Thyroid gland (tissue), 4 donors: ENCODE measurements at regions not wholly inside any gene's neighbourhood (a gene's known extent, or its start where the extent isn't known, plus 50 kb on each side); places are given as distances from the start of the nearest gene placed in this dataset.
A peak's percentile ranks its signal among the peaks of the same experiment; 100 is the strongest.
"Not testable (repeated sequence)": the region's sequence is repeated elsewhere in the genome, so short reads cannot be mapped to it uniquely, and the experiment has no call there.

ENCODE experiments used
- DNase-seq, 2 donors: peaks; one replicate each; pipeline ENCODE4 v3.0.0-alpha.2; 2019
- H3K27ac ChIP-seq, 3 donors: fragments of 200-600 bp; sonication (generic); 1 replicate in 2 of 3; 2 replicates in 1 of 3; pipeline ENCODE4 v1.5.1; 2016 to 2019; ENCODE audit warnings: mild to moderate bottlenecking in 1 of 3, moderate library complexity in 1 of 3
- H3K27me3 ChIP-seq: fragments of 200-600 bp; sonication (generic); one replicate; pipeline ENCODE4 v1.5.1; 2019
- H3K36me3 ChIP-seq, 2 donors: fragments of 200-600 bp; sonication (generic); one replicate each; pipeline ENCODE4 v1.5.1; 2016 to 2019
- H3K4me1 ChIP-seq, 2 donors: fragments of 200-600 bp; sonication (generic); one replicate each; pipeline ENCODE4 v1.5.1; 2017 to 2019
- H3K4me3 ChIP-seq, 3 donors: fragments of 200-600 bp; sonication (generic); replicated peaks in 1 of 3; 1 replicate in 2 of 3; 2 replicates in 1 of 3; pipeline ENCODE4 v1.5.1; 2016; ENCODE audit warnings: mild to moderate bottlenecking in 1 of 3
- H3K9me3 ChIP-seq: fragments of 200-600 bp; sonication (generic); one replicate; pipeline ENCODE4 v1.5.1; 2017
- POLR2A ChIP-seq, 2 donors: fragments of 450-650 bp; IDR thresholded peaks; one replicate each; pipeline ENCODE4 v1.6.1; 2017; ENCODE audit warnings: antibody characterized with exemption in 2 of 2, mild to moderate bottlenecking in 2 of 2, moderate library complexity in 1 of 2
- WGBS, 2 donors: methylation state at CpG; one replicate each; pipeline ENCODE4 v1.1.5; 2017; 5-methylcytosine and 5-hydroxymethylcytosine counted together
- intact Hi-C: fragments of 100-400 bp; cut with DNase I; formaldehyde crosslinking; loops from one replicate; pipeline ENCODE4 v1.15.1; 2023
- TF ChIP-seq, protein P1 (sequence below), 6 experiments: fragments of 200-600 bp in 3 of 6; fragments of 450-650 bp in 3 of 6; sonication (generic) in 3 of 6; IDR thresholded peaks; one replicate each; pipeline ENCODE4 v1.5.1; 2016 to 2019; ENCODE audit warnings: antibody characterized with exemption in 6 of 6, mild to moderate bottlenecking in 2 of 6, inconsistent platforms in 1 of 6, moderate library complexity in 1 of 6

DNA sequence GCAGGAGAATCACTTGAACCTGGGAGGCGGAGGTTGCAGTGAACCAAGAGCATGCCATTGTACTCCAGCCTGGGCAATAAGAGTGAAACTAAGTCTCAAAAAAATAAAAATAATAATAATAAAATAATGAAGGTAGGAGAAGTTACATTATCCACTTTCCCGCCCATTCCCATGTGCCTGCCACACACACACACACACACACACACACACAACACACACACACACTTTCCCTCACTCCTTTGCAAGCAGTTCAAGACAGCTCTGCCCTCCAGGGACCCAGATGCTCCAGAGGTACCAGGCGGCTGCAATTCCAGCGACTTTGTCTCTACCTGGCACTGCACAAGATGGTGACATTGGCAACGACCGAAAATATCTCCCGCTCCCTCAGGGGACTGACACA lies 224.8 kb upstream of the JARID2 start:
- intact Hi-C loops = no loop called here
- Histone ChIP-seq H3K27ac (no peak overlapping the region), H3K4me3 (no peak overlapping the region), H3K9me3 (no peaks in the 10 kb centered on the region), H3K36me3 (no peaks in the 10 kb centered on the region), H3K4me1 (no peaks in the 10 kb centered on the region), H3K27me3 (no peaks in the 10 kb centered on the region)
- TF ChIP-seq, protein P1, sequence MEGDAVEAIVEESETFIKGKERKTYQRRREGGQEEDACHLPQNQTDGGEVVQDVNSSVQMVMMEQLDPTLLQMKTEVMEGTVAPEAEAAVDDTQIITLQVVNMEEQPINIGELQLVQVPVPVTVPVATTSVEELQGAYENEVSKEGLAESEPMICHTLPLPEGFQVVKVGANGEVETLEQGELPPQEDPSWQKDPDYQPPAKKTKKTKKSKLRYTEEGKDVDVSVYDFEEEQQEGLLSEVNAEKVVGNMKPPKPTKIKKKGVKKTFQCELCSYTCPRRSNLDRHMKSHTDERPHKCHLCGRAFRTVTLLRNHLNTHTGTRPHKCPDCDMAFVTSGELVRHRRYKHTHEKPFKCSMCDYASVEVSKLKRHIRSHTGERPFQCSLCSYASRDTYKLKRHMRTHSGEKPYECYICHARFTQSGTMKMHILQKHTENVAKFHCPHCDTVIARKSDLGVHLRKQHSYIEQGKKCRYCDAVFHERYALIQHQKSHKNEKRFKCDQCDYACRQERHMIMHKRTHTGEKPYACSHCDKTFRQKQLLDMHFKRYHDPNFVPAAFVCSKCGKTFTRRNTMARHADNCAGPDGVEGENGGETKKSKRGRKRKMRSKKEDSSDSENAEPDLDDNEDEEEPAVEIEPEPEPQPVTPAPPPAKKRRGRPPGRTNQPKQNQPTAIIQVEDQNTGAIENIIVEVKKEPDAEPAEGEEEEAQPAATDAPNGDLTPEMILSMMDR (IDR thresholded peaks at IDR 0.05) = no peak
- TF ChIP-seq POLR2A (IDR thresholded peaks at IDR 0.05) = no peak
- WGBS, 2 donors = 84 to 94% methylated on average over 7 of the region's 7 CpGs
- DNase-seq = no peak

DNA sequence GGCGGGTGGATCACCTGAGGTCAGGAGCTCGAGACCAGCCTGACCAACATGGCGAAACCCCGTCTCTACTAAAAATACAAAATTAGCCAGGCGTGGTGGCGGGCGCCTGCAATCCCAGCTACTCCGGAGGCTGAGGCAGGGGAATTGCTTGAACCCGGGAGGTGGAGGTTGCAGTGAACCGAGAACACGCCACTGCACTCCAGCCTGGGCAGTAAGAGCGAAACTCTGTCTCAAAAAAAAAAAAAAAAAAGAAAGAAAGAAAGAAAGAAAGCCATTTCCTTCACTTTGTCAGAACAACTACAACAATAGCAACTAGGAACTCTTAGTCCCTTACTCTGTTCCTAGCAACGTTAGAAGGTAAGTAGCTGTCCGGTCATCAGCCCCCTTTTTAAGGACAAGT lies 222.9 kb upstream of the JARID2 start:
- DNase-seq, H3K36me3 ChIP-seq, H3K4me1 ChIP-seq, H3K9me3 ChIP-seq, H3K27me3 ChIP-seq, intact Hi-C loops, H3K4me3 ChIP-seq, H3K27ac ChIP-seq: not testable (repeated sequence)
- 79% methylated on average over 14 of the region's 14 CpGs for WGBS, 2 donors

DNA sequence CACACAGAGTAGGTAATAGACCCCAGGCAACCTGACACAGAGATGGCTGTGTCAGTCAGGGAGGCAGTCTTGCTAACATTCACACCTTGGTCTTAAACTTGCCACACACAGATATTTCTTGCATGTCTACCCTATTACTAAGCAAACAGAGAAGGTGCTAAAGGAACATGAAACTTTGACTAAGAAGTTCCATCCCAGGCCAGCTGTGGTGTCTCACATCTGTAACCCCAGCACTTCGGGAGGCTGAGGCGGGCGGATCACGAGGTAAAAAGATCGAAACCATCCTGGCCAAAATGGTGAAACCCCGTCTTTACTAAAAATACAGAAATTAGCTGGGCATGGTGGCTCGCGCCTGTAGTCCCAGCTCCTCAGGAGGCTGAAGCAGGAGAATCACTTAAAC lies 222.4 kb upstream of the JARID2 start:
- Histone ChIP-seq H3K27me3 (no peaks in the 10 kb centered on the region), H3K4me3 (no peak overlapping the region), H3K36me3 (no peaks in the 10 kb centered on the region), H3K27ac (no peak overlapping the region), H3K9me3 (no peaks in the 10 kb centered on the region), H3K4me1 (no peaks in the 10 kb centered on the region)
- TF ChIP-seq, protein P1 (IDR thresholded peaks at IDR 0.05) = no peak
- no peak for TF ChIP-seq POLR2A (IDR thresholded peaks at IDR 0.05)
- no peak for DNase-seq
- WGBS, 2 donors = 88 to 95% methylated on average over 8 of the region's 8 CpGs
- intact Hi-C loops = no loop called here

DNA sequence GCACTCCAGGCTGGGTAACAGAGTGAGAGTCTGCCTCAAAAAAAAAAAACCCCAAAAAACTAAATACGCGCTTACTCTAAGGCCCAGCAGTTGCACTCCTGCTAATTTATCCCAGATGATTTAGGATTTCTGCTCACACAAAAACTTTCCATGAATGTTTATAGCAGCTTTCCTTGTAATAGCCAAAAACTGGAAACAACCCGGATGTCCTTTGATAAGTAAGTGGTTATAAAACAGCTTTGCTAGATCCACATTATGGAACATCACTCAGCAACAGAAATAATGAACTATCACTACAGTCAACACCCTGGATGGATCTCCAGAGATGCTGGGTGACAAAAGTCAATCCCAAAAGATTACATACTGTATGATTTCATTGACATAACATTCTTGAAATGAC lies 220.4 kb upstream of the JARID2 start:
- no peak for TF ChIP-seq POLR2A (IDR thresholded peaks at IDR 0.05)
- TF ChIP-seq, protein P1 (IDR thresholded peaks at IDR 0.05) = no peak
- 85 to 86% methylated on average over 3 of the region's 3 CpGs for WGBS, 2 donors

DNA sequence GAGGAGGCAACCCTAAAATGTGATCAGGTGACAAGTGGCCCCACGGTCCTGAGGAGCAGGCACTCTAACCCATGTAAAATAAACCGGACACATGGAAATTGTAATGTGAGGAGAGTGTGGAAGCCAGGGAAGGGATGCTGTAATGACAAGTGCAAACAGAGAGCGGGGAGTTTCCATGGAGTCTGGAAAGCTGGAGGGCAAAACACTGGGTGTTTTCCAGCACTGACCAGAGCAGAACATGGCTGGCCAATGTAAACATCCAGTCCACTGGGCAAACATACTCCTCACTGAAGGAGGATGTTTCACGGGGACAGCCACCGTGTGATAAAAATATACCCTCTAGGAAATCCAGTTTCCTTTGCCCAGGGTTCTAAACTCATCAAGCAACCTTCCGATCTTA lies 219.0 kb upstream of the JARID2 start:
- H3K27ac ChIP-seq = no peak overlapping the region
- intact Hi-C loops = no loop called here

More for the DNA sequence above, 220.4 kb upstream of the JARID2 start:
- Histone ChIP-seq H3K27me3 (no peaks in the 10 kb centered on the region), H3K27ac (no peak overlapping the region), H3K4me3 (no peak overlapping the region), H3K4me1 (no peaks in the 10 kb centered on the region), H3K9me3 (no peaks in the 10 kb centered on the region), H3K36me3 (no peaks in the 10 kb centered on the region)
- intact Hi-C loops = no loop called here
- DNase-seq = no peak

More for the DNA sequence above, 219.0 kb upstream of the JARID2 start:
- TF ChIP-seq POLR2A (IDR thresholded peaks at IDR 0.05) = no peak
- TF ChIP-seq, protein P1 (IDR thresholded peaks at IDR 0.05) = no peak
- Histone ChIP-seq H3K4me1 (no peaks in the 10 kb centered on the region), H3K9me3 (no peaks in the 10 kb centered on the region), H3K36me3 (no peaks in the 10 kb centered on the region), H3K4me3 (no peak overlapping the region), H3K27me3 (no peaks in the 10 kb centered on the region)
- DNase-seq = peak in 1 of 2 donors; percentile 7
- WGBS, 2 donors = 25 to 26% methylated on average over 6 of the region's 6 CpGs
